ENCODE measurements at regions not wholly inside any gene's neighbourhood (a gene's known extent, or its start where the extent isn't known, plus 50 kb on each side); places are given as distances from the start of the nearest gene placed in this dataset.

DNA sequence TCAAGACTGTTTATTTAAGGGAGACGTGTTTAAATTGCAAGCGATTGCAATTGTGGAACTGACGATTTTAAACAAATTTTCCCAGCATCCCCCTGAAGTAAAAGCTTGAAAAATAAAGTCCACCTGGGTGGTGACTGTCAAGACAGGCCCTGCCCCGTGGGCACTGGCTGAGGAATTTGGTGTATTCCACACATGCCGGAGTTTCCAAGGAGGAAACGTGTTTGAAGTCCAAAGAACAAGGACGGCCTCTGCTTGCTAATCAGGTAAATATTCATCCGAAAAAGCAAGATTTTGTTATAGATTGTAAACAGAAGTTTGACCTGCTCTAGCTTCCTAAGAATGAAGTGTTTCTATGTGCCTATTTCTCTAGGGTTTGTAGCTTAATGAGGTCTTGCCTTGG lies 505.1 kb downstream of the QKI start:
- H3K36me3 ChIP-seq = no peaks in the 10 kb centered on the region
- intact Hi-C loops (cut with DNase I) = no loop called here
- TF ChIP-seq, protein P1, sequence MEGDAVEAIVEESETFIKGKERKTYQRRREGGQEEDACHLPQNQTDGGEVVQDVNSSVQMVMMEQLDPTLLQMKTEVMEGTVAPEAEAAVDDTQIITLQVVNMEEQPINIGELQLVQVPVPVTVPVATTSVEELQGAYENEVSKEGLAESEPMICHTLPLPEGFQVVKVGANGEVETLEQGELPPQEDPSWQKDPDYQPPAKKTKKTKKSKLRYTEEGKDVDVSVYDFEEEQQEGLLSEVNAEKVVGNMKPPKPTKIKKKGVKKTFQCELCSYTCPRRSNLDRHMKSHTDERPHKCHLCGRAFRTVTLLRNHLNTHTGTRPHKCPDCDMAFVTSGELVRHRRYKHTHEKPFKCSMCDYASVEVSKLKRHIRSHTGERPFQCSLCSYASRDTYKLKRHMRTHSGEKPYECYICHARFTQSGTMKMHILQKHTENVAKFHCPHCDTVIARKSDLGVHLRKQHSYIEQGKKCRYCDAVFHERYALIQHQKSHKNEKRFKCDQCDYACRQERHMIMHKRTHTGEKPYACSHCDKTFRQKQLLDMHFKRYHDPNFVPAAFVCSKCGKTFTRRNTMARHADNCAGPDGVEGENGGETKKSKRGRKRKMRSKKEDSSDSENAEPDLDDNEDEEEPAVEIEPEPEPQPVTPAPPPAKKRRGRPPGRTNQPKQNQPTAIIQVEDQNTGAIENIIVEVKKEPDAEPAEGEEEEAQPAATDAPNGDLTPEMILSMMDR (IDR thresholded peaks at IDR 0.05) = no peak
- H3K9me3 ChIP-seq = peaks cover 0 to 2% of the 10 kb centered on the region in 2 donors
- no peak for DNase-seq
- no peaks in the 10 kb centered on the region for H3K4me1 ChIP-seq
- H3K27me3 ChIP-seq = no peaks in the 10 kb centered on the region
- no peak overlapping the region for H3K27ac ChIP-seq
- no peak for ATAC-seq
- H3K4me3 ChIP-seq = no peak overlapping the region

- H3K4me3 ChIP-seq = no peak overlapping the region
- no peak overlapping the region for H3K27ac ChIP-seq
- DNase-seq = no peak
- no peaks in the 10 kb centered on the region for H3K9me3 ChIP-seq
- no peaks in the 10 kb centered on the region for H3K36me3 ChIP-seq
- H3K27me3 ChIP-seq = no peaks in the 10 kb centered on the region
- intact Hi-C loops (cut with DNase I) = no loop called here
- ATAC-seq = no peak
- TF ChIP-seq, protein P1 (IDR thresholded peaks at IDR 0.05) = no peak
- no peaks in the 10 kb centered on the region for H3K4me1 ChIP-seq
Observed at GRCh38 chr6:163916315-163917081, 502.0 kb downstream of the QKI start.

- ATAC-seq (no peak), DNase-seq (no peak)
- Histone ChIP-seq H3K4me1 (no peaks in the 10 kb centered on the region), H3K27ac (no peak overlapping the region), H3K4me3 (no peak overlapping the region), H3K36me3 (no peaks in the 10 kb centered on the region), H3K27me3 (no peaks in the 10 kb centered on the region), H3K9me3 (no peaks in the 10 kb centered on the region)
- TF ChIP-seq, protein P1 (IDR thresholded peaks at IDR 0.05) = no peak
- intact Hi-C loops (cut with DNase I) = no loop called here
Observed at GRCh38 chr6:163915131-163915530, 500.6 kb downstream of the QKI start.

GRCh38 chr6:163913045-163913444 lies 498.5 kb downstream of the QKI start:
- Histone ChIP-seq H3K4me3 (no peak overlapping the region), H3K27ac (no peak overlapping the region), H3K36me3 (no peaks in the 10 kb centered on the region), H3K9me3 (no peaks in the 10 kb centered on the region), H3K4me1 (no peaks in the 10 kb centered on the region), H3K27me3 (no peaks in the 10 kb centered on the region)
- intact Hi-C loops (cut with DNase I) = no loop called here
- TF ChIP-seq, protein P1 (IDR thresholded peaks at IDR 0.05) = no peak
- DNase-seq (no peak), ATAC-seq (no peak)

- Histone ChIP-seq H3K27ac (no peak overlapping the region), H3K36me3 (no peaks in the 10 kb centered on the region), H3K4me3 (no peak overlapping the region), H3K27me3 (no peaks in the 10 kb centered on the region), H3K4me1 (no peaks in the 10 kb centered on the region), H3K9me3 (no peaks in the 10 kb centered on the region)
- ATAC-seq (no peak), DNase-seq (no peak)
- intact Hi-C loops (cut with DNase I) = no loop called here
- TF ChIP-seq, protein P1 (IDR thresholded peaks at IDR 0.05) = no peak
Observed at GRCh38 chr6:163906006-163906710, 491.6 kb downstream of the QKI start.
